NCI-H2227 treated with DMSO at 0.1 percent for 48 hours (cell line): ENCODE measurements at regions not wholly inside any gene's neighbourhood (a gene's known extent, or its start where the extent isn't known, plus 50 kb on each side); places are given as distances from the start of the nearest gene placed in this dataset.

ENCODE experiments used
- DNase-seq: peaks from one replicate; lab custom pipeline; 2025; lab: John Stamatoyannopoulos, UW

GRCh38 chr11:128260398-128260797 lies 327.0 kb downstream of the ETS1 start:
- DNase-seq, result no peak

GRCh38 chr11:128259816-128260215 lies 327.5 kb downstream of the ETS1 start:
- DNase-seq, result no peak

GRCh38 chr11:128254941-128255340 lies 332.4 kb downstream of the ETS1 start:
- no peak for DNase-seq

- DNase-seq, result no peak
These were observed 336.2 kb downstream of the ETS1 start for GRCh38 chr11:128251140-128251539.

- DNase-seq, result no peak
These were observed 336.9 kb downstream of the ETS1 start for GRCh38 chr11:128250482-128250881.

GRCh38 chr11:128246810-128247594 lies 340.4 kb downstream of the ETS1 start:
- no peak for DNase-seq

- DNase-seq, result no peak
These were observed 341.0 kb downstream of the ETS1 start for GRCh38 chr11:128246364-128246801.

GRCh38 chr11:128244871-128245270 lies 342.5 kb downstream of the ETS1 start:
- DNase-seq, result no peak

GRCh38 chr11:128242451-128242850 lies 344.9 kb downstream of the ETS1 start:
- no peak for DNase-seq

- no peak for DNase-seq
These were observed 346.8 kb downstream of the ETS1 start for GRCh38 chr11:128240546-128240945.

GRCh38 chr11:128239306-128239705 lies 348.1 kb downstream of the ETS1 start:
- no peak for DNase-seq

GRCh38 chr11:128238521-128239265 lies 348.7 kb downstream of the ETS1 start:
- no peak for DNase-seq

GRCh38 chr11:128236506-128237498 lies 350.6 kb downstream of the ETS1 start:
- no peak for DNase-seq

- no peak for DNase-seq
These were observed 351.4 kb downstream of the ETS1 start for GRCh38 chr11:128235958-128236357.

- no peak for DNase-seq
These were observed 351.9 kb downstream of the ETS1 start for GRCh38 chr11:128235426-128235825.

- no peak for DNase-seq
These were observed 353.2 kb downstream of the ETS1 start for GRCh38 chr11:128234143-128234542.

- no peak for DNase-seq
These were observed 354.8 kb downstream of the ETS1 start for GRCh38 chr11:128232588-128232987.

GRCh38 chr11:128231845-128232410 lies 355.4 kb downstream of the ETS1 start:
- DNase-seq, result no peak

- no peak for DNase-seq
These were observed 359.9 kb downstream of the ETS1 start for GRCh38 chr11:128227466-128227865.

- no peak for DNase-seq
These were observed 361.1 kb downstream of the ETS1 start for GRCh38 chr11:128226106-128226716.

GRCh38 chr11:128222245-128222884 lies 365.0 kb downstream of the ETS1 start:
- no peak for DNase-seq
